ENCODE measurements at regions not wholly inside any gene's neighbourhood (a gene's known extent, or its start where the extent isn't known, plus 50 kb on each side); places are given as distances from the start of the nearest gene placed in this dataset.

GRCh38 chr18:1998121-1998520, 573.2 kb downstream of the METTL4 start:
- TF ChIP-seq EZH2 (optimal IDR thresholded peaks at IDR 0.05; ENCODE audit: low read depth, low read length) (no peak), CTCF (IDR thresholded peaks at IDR 0.05; ENCODE audit: low read length) (no peak)
